Smooth muscle cell (in vitro differentiated cells): ENCODE measurements at regions not wholly inside any gene's neighbourhood (a gene's known extent, or its start where the extent isn't known, plus 50 kb on each side); places are given as distances from the start of the nearest gene placed in this dataset.

Experiments used
- DNase-seq: peaks from one replicate; lab custom pipeline; 2025; ENCODE audit not compliant: unreplicated experiment; lab: John Stamatoyannopoulos, UW
- H2AFZ ChIP-seq: fragments of 200-600 bp; sonication (generic); 2 replicates; pipeline ENCODE4 v1.6.0; 2016; ENCODE audit warnings: antibody characterized with exemption, low read depth, mild to moderate bottlenecking
- H3F3A ChIP-seq: fragments of 200-600 bp; sonication (generic); 2 replicates; pipeline ENCODE4 v1.6.0; 2017; ENCODE audit warnings: antibody characterized with exemption, low read depth
- H3K27ac ChIP-seq: fragments of 200-600 bp; sonication (generic); 2 replicates; pipeline ENCODE4 v1.5.1; 2016; ENCODE audit warnings: low read depth, mild to moderate bottlenecking
- H3K27me3 ChIP-seq: fragments of 200-600 bp; sonication (generic); 2 replicates; pipeline ENCODE4 v1.6.1; 2016; ENCODE audit warnings: low read depth, mild to moderate bottlenecking
- H3K36me3 ChIP-seq: fragments of 200-600 bp; sonication (generic); 2 replicates; pipeline ENCODE4 v1.5.1; 2016; ENCODE audit warnings: low read depth
- H3K4me1 ChIP-seq: fragments of 200-600 bp; sonication (generic); 2 replicates; pipeline ENCODE4 v1.5.1; 2016; ENCODE audit warnings: low read depth
- H3K4me2 ChIP-seq: fragments of 200-600 bp; sonication (generic); 2 replicates; pipeline ENCODE4 v1.6.0; 2016; ENCODE audit warnings: mild to moderate bottlenecking
- H3K4me3 ChIP-seq: fragments of 200-600 bp; sonication (generic); 2 replicates; pipeline ENCODE4 v1.5.1; 2016; ENCODE audit warnings: mild to moderate bottlenecking
- H3K79me2 ChIP-seq: fragments of 200-600 bp; sonication (generic); 2 replicates; pipeline ENCODE4 v1.6.0; 2016; ENCODE audit warnings: low read depth, mild to moderate bottlenecking
- H3K9ac ChIP-seq: fragments of 200-600 bp; sonication (generic); 2 replicates; pipeline ENCODE4 v1.6.0; 2016; ENCODE audit warnings: low read depth
- H3K9me3 ChIP-seq: fragments of 200-600 bp; sonication (generic); replicated peaks from 2 replicates; pipeline ENCODE4 v1.5.1; 2016; ENCODE audit warnings: low read depth
- H4K20me1 ChIP-seq: fragments of 200-600 bp; sonication (generic); 2 replicates; pipeline ENCODE4 v1.6.0; 2016; ENCODE audit warnings: low read depth
- CTCF ChIP-seq: fragments of 200-600 bp; sonication (generic); IDR thresholded peaks from 2 replicates; pipeline ENCODE4 v1.5.1; 2017; ENCODE audit warnings: borderline replicate concordance, mild to moderate bottlenecking, antibody characterized with exemption; ENCODE audit not compliant: insufficient read depth, poor library complexity, severe bottlenecking
- WGBS: methylation state at CpG from one replicate; pipeline ENCODE4 v1.1.7; 2016; ENCODE audit warnings: low lambda C conversion rate; 5-methylcytosine and 5-hydroxymethylcytosine counted together

GRCh38 chr6:169898788-169899480, 147.5 kb downstream of the ERMARD start:
- H3K79me2 ChIP-seq, result no peaks in the 10 kb centered on the region
- no peak for DNase-seq
- 80% methylated on average over 21 of the region's 35 CpGs for WGBS

GRCh38 chr6:169897601-169898358, 146.4 kb downstream of the ERMARD start:
- H3K9ac ChIP-seq, result no peak overlapping the region
- no peak for TF ChIP-seq CTCF
- no peak overlapping the region for H3K27ac ChIP-seq
- DNase-seq, result no peak
- H2AFZ ChIP-seq, result no peak overlapping the region
- no peaks in the 10 kb centered on the region for H3K79me2 ChIP-seq
- H3K27me3 ChIP-seq, result peaks cover 23% of the 10 kb centered on the region
- H3F3A ChIP-seq, result no peaks in the 10 kb centered on the region
- H3K4me1 ChIP-seq, result no peaks in the 10 kb centered on the region
- no peaks in the 10 kb centered on the region for H3K36me3 ChIP-seq
- H3K4me3 ChIP-seq, result no peak overlapping the region
- H4K20me1 ChIP-seq, result no peaks in the 10 kb centered on the region
- H3K9me3 ChIP-seq, result no peaks in the 10 kb centered on the region
- H3K4me2 ChIP-seq, result no peak overlapping the region
- 94% methylated on average over 15 of the region's 15 CpGs for WGBS

More at GRCh38 chr6:169898788-169899480, 147.5 kb downstream of the ERMARD start:
- TF ChIP-seq CTCF, result no peak
- Histone ChIP-seq H3K27ac (peak overlapping the region; percentile 24), H2AFZ (no peak overlapping the region), H3K27me3 (peaks cover 17% of the 10 kb centered on the region), H3K4me1 (no peaks in the 10 kb centered on the region), H3K4me2 (no peak overlapping the region), H3K4me3 (no peak overlapping the region), H3K36me3 (no peaks in the 10 kb centered on the region), H3F3A (no peaks in the 10 kb centered on the region), H4K20me1 (no peaks in the 10 kb centered on the region), H3K9me3 (no peaks in the 10 kb centered on the region), H3K9ac (no peak overlapping the region)

GRCh38 chr6:169896826-169897456, 145.5 kb downstream of the ERMARD start:
- Histone ChIP-seq H3K4me2 (no peak overlapping the region), H4K20me1 (no peaks in the 10 kb centered on the region), H3K4me1 (no peaks in the 10 kb centered on the region), H3K27me3 (peaks cover 23% of the 10 kb centered on the region), H3F3A (no peaks in the 10 kb centered on the region), H3K79me2 (no peaks in the 10 kb centered on the region), H3K27ac (no peak overlapping the region), H3K9me3 (no peaks in the 10 kb centered on the region), H3K9ac (no peak overlapping the region), H3K4me3 (no peak overlapping the region), H2AFZ (no peak overlapping the region), H3K36me3 (no peaks in the 10 kb centered on the region)
- no peak for TF ChIP-seq CTCF
- DNase-seq, result no peak
- WGBS, result 95% methylated on average over 17 of the region's 17 CpGs
